Vagina (tissue), 2 donors: ENCODE measurements at regions not wholly inside any gene's neighbourhood (a gene's known extent, or its start where the extent isn't known, plus 50 kb on each side); places are given as distances from the start of the nearest gene placed in this dataset.

Experiments used
- DNase-seq, 2 donors: peaks; one replicate each; pipeline ENCODE4 v3.0.0-alpha.2; 2017; ENCODE audit errors: extremely low spot score in 2 of 2
- H3K27ac ChIP-seq: fragments of 200-600 bp; sonication (generic); one replicate; pipeline ENCODE4 v1.5.1; 2019
- H3K27me3 ChIP-seq: fragments of 200-600 bp; sonication (generic); one replicate; pipeline ENCODE4 v1.5.1; 2019
- H3K36me3 ChIP-seq, 2 donors: fragments of 200-600 bp; sonication (generic); one replicate each; pipeline ENCODE4 v1.5.1; 2017 to 2019
- H3K4me1 ChIP-seq: fragments of 200-600 bp; sonication (generic); one replicate; pipeline ENCODE4 v1.5.1; 2019
- H3K4me3 ChIP-seq, 2 donors: fragments of 200-600 bp; sonication (generic); 1 replicate in 1 of 2; 2 replicates in 1 of 2; pipeline ENCODE4 v1.5.1; 2016 to 2019
- H3K9me3 ChIP-seq: fragments of 200-600 bp; sonication (generic); one replicate; pipeline ENCODE4 v1.5.1; 2019
- CTCF ChIP-seq, 3 experiments: fragments of 450-650 bp in 2 of 3; fragments of 200-600 bp in 1 of 3; sonication (generic) in 1 of 3; IDR thresholded peaks; one replicate each; pipeline ENCODE4 v1.5.1; 2017 to 2019; ENCODE audit warnings: antibody characterized with exemption in 3 of 3, mild to moderate bottlenecking in 2 of 3, moderate library complexity in 2 of 3
- POLR2A ChIP-seq, 2 donors: fragments of 450-650 bp; IDR thresholded peaks; one replicate each; pipeline ENCODE4 v1.6.1; 2017; ENCODE audit warnings: antibody characterized with exemption in 2 of 2, mild to moderate bottlenecking in 2 of 2, moderate library complexity in 2 of 2
- POLR2AphosphoS5 ChIP-seq, 2 donors: sonication (generic); formaldehyde crosslinking; IDR thresholded peaks; one replicate each; pipeline ENCODE4 v1.9.0; 2017; ENCODE audit warnings: antibody characterized with exemption in 2 of 2, mild to moderate bottlenecking in 2 of 2, low read depth in 1 of 2; ENCODE audit not compliant: insufficient read depth in 1 of 2
- intact Hi-C: fragments of 100-400 bp; cut with DNase I; formaldehyde crosslinking; loops from one replicate; pipeline ENCODE4 v1.15.1; 2023

- Histone ChIP-seq H3K27me3 (no peaks in the 10 kb centered on the region), H3K27ac (no peak overlapping the region), H3K4me1 (no peaks in the 10 kb centered on the region), H3K9me3 (no peaks in the 10 kb centered on the region), H3K4me3 (no peak overlapping the region), H3K36me3 (no peaks in the 10 kb centered on the region)
- intact Hi-C loops = no loop called here
- no peak for TF ChIP-seq POLR2A (IDR thresholded peaks at IDR 0.05)
- TF ChIP-seq POLR2AphosphoS5 (IDR thresholded peaks at IDR 0.05; ENCODE audit: insufficient read depth in 1 of 2, low read depth in 1 of 2) = no peak
- TF ChIP-seq CTCF (IDR thresholded peaks at IDR 0.05) = no peak
- no peak for DNase-seq
Observed at GRCh38 chrX:458631-459061, 71.9 kb upstream of the PPP2R3B start.

DNA sequence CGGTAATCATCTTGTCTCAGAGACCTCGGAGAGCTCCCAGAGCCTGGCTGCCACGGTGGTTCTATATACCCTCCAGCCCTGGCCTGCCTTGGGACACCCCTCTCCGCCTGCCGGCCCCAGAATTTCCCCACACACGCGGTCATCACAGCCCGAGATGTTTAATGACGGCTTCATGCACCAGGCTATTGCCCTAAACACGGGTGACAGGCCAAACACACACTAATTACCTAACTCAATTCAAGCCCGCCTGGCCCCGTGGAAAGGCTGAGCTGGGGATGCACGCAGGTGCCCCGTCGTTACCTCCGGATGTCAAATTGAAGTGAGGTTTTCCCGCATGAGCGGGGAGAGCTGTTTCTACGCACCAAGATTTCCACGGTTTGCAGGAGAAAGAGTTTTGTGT lies 72.9 kb upstream of the PPP2R3B start:
- no peaks in the 10 kb centered on the region for H3K27me3 ChIP-seq
- no peaks in the 10 kb centered on the region for H3K9me3 ChIP-seq
- DNase-seq = no peak
- H3K27ac ChIP-seq = no peak overlapping the region
- no peak overlapping the region for H3K4me3 ChIP-seq
- no peak for TF ChIP-seq POLR2A (IDR thresholded peaks at IDR 0.05)
- no peak for TF ChIP-seq CTCF (IDR thresholded peaks at IDR 0.05)
- TF ChIP-seq POLR2AphosphoS5 (IDR thresholded peaks at IDR 0.05; ENCODE audit: insufficient read depth in 1 of 2, low read depth in 1 of 2) = no peak
- no peaks in the 10 kb centered on the region for H3K36me3 ChIP-seq
- H3K4me1 ChIP-seq = no peaks in the 10 kb centered on the region
- intact Hi-C loops = no loop called here

DNA sequence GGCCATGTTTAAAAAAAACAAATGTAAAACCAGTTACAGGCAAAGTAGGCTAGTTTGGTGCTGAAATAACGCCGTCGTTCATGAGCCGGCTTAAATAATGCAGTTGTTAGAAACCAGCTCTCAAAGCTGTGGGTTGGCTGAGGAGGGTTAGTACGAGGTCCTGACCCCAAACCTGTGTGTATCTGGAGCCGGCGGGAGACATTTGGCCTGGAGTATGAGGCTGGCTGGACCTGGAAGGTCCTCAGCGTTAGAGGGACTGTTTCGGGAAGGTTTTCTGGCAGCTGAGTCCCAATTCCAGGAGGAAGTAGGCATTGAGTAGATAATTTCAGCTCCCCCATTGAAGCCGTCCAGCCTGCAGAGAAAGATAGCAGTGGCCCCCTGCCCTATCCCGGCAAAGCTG lies 73.4 kb upstream of the PPP2R3B start:
- DNase-seq = no peak
- Histone ChIP-seq H3K27me3 (no peaks in the 10 kb centered on the region), H3K4me1 (no peaks in the 10 kb centered on the region), H3K27ac (no peak overlapping the region), H3K9me3 (no peaks in the 10 kb centered on the region), H3K4me3 (no peak overlapping the region), H3K36me3 (no peaks in the 10 kb centered on the region)
- TF ChIP-seq POLR2AphosphoS5 (IDR thresholded peaks at IDR 0.05; ENCODE audit: insufficient read depth in 1 of 2, low read depth in 1 of 2) (no peak), CTCF (IDR thresholded peaks at IDR 0.05) (no peak), POLR2A (IDR thresholded peaks at IDR 0.05) (no peak)
- intact Hi-C loops = no loop called here

- TF ChIP-seq POLR2A (IDR thresholded peaks at IDR 0.05) (no peak), POLR2AphosphoS5 (IDR thresholded peaks at IDR 0.05; ENCODE audit: insufficient read depth in 1 of 2, low read depth in 1 of 2) (no peak), CTCF (IDR thresholded peaks at IDR 0.05) (no peak)
- H3K27ac ChIP-seq = no peak overlapping the region
- H3K27me3 ChIP-seq = no peaks in the 10 kb centered on the region
- intact Hi-C loops = no loop called here
- no peak for DNase-seq
- H3K36me3 ChIP-seq = no peaks in the 10 kb centered on the region
- H3K9me3 ChIP-seq = no peaks in the 10 kb centered on the region
- H3K4me3 ChIP-seq = no peak overlapping the region
- H3K4me1 ChIP-seq = no peaks in the 10 kb centered on the region
Observed at GRCh38 chrX:460823-461640, 74.3 kb upstream of the PPP2R3B start.

- H3K27me3 ChIP-seq = no peaks in the 10 kb centered on the region
- intact Hi-C loops = no loop called here
- no peak overlapping the region for H3K4me3 ChIP-seq
Observed at GRCh38 chrX:462853-463252, 76.1 kb upstream of the PPP2R3B start.

More at GRCh38 chrX:462853-463252, 76.1 kb upstream of the PPP2R3B start:
- Histone ChIP-seq H3K36me3 (no peaks in the 10 kb centered on the region), H3K4me1 (no peaks in the 10 kb centered on the region), H3K27ac (no peak overlapping the region), H3K9me3 (no peaks in the 10 kb centered on the region)
- no peak for DNase-seq
- TF ChIP-seq POLR2A (IDR thresholded peaks at IDR 0.05) = no peak
- TF ChIP-seq POLR2AphosphoS5 (IDR thresholded peaks at IDR 0.05; ENCODE audit: insufficient read depth in 1 of 2, low read depth in 1 of 2) = no peak
- no peak for TF ChIP-seq CTCF (IDR thresholded peaks at IDR 0.05)
